ENCODE measurements at regions not wholly inside any gene's neighbourhood (a gene's known extent, or its start where the extent isn't known, plus 50 kb on each side); places are given as distances from the start of the nearest gene placed in this dataset.

- ChIA-PET POLR2A (ENCODE audit: partially characterized antibody) (interaction anchor here (1.0 kb wide), 1 partner anchor 52 kb away, joined by 5 read pairs; no protein-coding TSS in a partner anchor), CTCF (ENCODE audit: partially characterized antibody) (interaction anchor here (0.9 to 2.5 kb wide), 19 partner anchors 9 to 253 kb away, joined by 3 to 18 read pairs (median 5); no protein-coding TSS in a partner anchor)
- no peak overlapping the region for H3K27ac ChIP-seq (ENCODE audit: low read depth, low read length)
- peak overlapping the region; percentile 4; the same call in 1 of the 2 replicates for H3K18ac ChIP-seq (ENCODE audit: extremely low read depth, low read length)
- H3K9me3 ChIP-seq (ENCODE audit: insufficient read depth in 2 of 2, low read depth in 1 of 2, low read length in 1 of 2), result no peaks in the 10 kb centered on the region
- no peak overlapping the region for H2AFZ ChIP-seq (ENCODE audit: low read length)
- no peak overlapping the region for H2BK120ac ChIP-seq (replicated peaks; ENCODE audit: low read depth, low read length)
- FAIRE-seq, result no peak
- no peaks in the 10 kb centered on the region for H4K20me1 ChIP-seq (replicated peaks in 1 of 2; ENCODE audit: control insufficient read depth in 1 of 2, insufficient read depth in 2 of 2, low read length in 2 of 2)
- H2BK15ac ChIP-seq (ENCODE audit: low read length), result peak overlapping the region; percentile 74; the same call in 1 of the 2 replicates
- H3K4me2 ChIP-seq (ENCODE audit: insufficient read depth in 1 of 2, low read depth in 2 of 2, low read length in 2 of 2), result no peak overlapping the region
- no peak overlapping the region for H3K23ac ChIP-seq (ENCODE audit: insufficient read length)
- H3K27me3 ChIP-seq (replicated peaks in 1 of 4; ENCODE audit: control insufficient read depth in 3 of 4, extremely low read depth in 1 of 4, insufficient read depth in 3 of 4, low read length in 3 of 4), result peaks cover 4 to 32% (median 20%) of the 10 kb centered on the region in 4 experiments
- no peak overlapping the region for H3K9ac ChIP-seq (replicated peaks in 1 of 4; ENCODE audit: extremely low read depth in 1 of 4, low read depth in 3 of 4, low read length in 3 of 4)
- no peak overlapping the region for H3K14ac ChIP-seq (ENCODE audit: insufficient read length)
- H3K4me1 ChIP-seq (replicated peaks in 1 of 4; ENCODE audit: control insufficient read depth in 3 of 4, insufficient read depth in 4 of 4, low read length in 3 of 4), result peaks cover 0 to 23% (median 10%) of the 10 kb centered on the region in 4 experiments; a peak in 6 of 7 replicates
- no peaks in the 10 kb centered on the region; a peak in 1 of 8 replicates for H3K36me3 ChIP-seq (ENCODE audit: control insufficient read depth in 2 of 4, insufficient read depth in 4 of 4, low read length in 3 of 4)
- no peak overlapping the region for H3K56ac ChIP-seq (replicated peaks; ENCODE audit: insufficient read length, low read depth, low read length)
- H2AK5ac ChIP-seq (ENCODE audit: low read depth, low read length), result no peak overlapping the region
- H3K79me2 ChIP-seq (ENCODE audit: control insufficient read depth in 1 of 2, insufficient read depth in 2 of 2, low read length in 2 of 2), result no peaks in the 10 kb centered on the region
- WGBS, 2 experiments (ENCODE audit: extremely low coverage in 1 of 2, insufficient coverage in 1 of 2, insufficient read length in 1 of 2, insufficient replicate concordance in 2 of 2, low coverage in 1 of 2, low lambda C conversion rate in 2 of 2, missing lambda C conversion rate in 1 of 2), result 85% methylated on average over 11 of the region's 12 CpGs; no CpG with 5 or more reads in 1 of the 2 experiments
- no peak for DNase-seq (ENCODE audit: low read depth in 1 of 2, low spot score in 2 of 2)
- H3K4ac ChIP-seq (replicated peaks; ENCODE audit: insufficient read length, low read depth, low read length), result no peak overlapping the region
- H3K23me2 ChIP-seq (ENCODE audit: low read depth, low read length), result no peaks in the 10 kb centered on the region
- H3K79me1 ChIP-seq (ENCODE audit: low read depth, low read length), result no peaks in the 10 kb centered on the region
- peak overlapping the region; percentile 35; the same call in 1 of the 2 replicates for H4K8ac ChIP-seq (ENCODE audit: extremely low read depth, insufficient read depth, low read length)
- no peak overlapping the region for H4K5ac ChIP-seq (ENCODE audit: insufficient read length, low read depth, low read length)
- peak overlapping the region; percentile 75; the same call in 1 of the 2 replicates for H2BK12ac ChIP-seq (ENCODE audit: low read depth, low read length)
- H2BK20ac ChIP-seq (ENCODE audit: low read length), result no peak overlapping the region
- H3K4me3 ChIP-seq (ENCODE audit: extremely low read depth in 1 of 4, insufficient read depth in 2 of 4, low read depth in 3 of 4, low read length in 4 of 4), result no peak overlapping the region
- H2BK5ac ChIP-seq (ENCODE audit: low read depth, low read length), result no peak overlapping the region; the same call in 1 of the 2 replicates
- H4K91ac ChIP-seq (replicated peaks; ENCODE audit: insufficient read length, low read length), result peak overlapping the region; percentile 46
- TF ChIP-seq ATF3 (IDR thresholded peaks at IDR 0.05; ENCODE audit: insufficient read depth, low read depth, low read length) (no peak), EGR1 (IDR thresholded peaks at IDR 0.05; ENCODE audit: borderline replicate concordance, low read depth, low read length) (no peak)
Measured at GRCh38 chr14:101707863-101708620, 53.5 kb upstream of the PPP2R5C start.
